Breast epithelium (tissue), 3 donors: ENCODE measurements at regions not wholly inside any gene's neighbourhood (a gene's known extent, or its start where the extent isn't known, plus 50 kb on each side); places are given as distances from the start of the nearest gene placed in this dataset.

Source experiments
- POLR2A ChIP-seq: fragments of 450-650 bp; IDR thresholded peaks from one replicate; pipeline ENCODE4 v1.6.1; 2016; ENCODE audit warnings: antibody characterized with exemption, mild to moderate bottlenecking, moderate library complexity
- TF ChIP-seq, protein P1 (sequence below), 3 donors: fragments of 450-650 bp; IDR thresholded peaks; one replicate each; pipeline ENCODE4 v1.5.1; 2016 to 2017; ENCODE audit warnings: antibody characterized with exemption in 3 of 3, mild to moderate bottlenecking in 3 of 3, moderate library complexity in 3 of 3

DNA sequence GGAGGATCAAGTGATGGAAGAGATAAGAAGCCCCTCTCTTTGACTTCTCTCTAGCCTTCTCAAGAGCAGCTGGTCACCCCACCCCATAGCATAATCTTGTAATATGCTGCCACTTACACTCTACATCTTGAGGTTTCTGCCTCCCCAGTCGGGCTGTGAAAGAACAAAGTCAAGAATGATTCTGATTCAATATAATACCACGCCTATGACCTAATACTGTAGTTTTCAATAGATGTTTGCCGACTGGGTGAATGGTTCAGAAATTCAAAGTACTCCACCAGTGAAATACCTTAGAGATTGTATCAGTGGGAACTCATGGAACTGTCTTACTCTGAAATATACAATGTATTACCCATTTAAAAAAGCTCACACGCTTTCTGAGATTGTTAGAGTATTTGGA is 93.0 kb upstream of the ZFHX3 start:
- TF ChIP-seq, protein P1, sequence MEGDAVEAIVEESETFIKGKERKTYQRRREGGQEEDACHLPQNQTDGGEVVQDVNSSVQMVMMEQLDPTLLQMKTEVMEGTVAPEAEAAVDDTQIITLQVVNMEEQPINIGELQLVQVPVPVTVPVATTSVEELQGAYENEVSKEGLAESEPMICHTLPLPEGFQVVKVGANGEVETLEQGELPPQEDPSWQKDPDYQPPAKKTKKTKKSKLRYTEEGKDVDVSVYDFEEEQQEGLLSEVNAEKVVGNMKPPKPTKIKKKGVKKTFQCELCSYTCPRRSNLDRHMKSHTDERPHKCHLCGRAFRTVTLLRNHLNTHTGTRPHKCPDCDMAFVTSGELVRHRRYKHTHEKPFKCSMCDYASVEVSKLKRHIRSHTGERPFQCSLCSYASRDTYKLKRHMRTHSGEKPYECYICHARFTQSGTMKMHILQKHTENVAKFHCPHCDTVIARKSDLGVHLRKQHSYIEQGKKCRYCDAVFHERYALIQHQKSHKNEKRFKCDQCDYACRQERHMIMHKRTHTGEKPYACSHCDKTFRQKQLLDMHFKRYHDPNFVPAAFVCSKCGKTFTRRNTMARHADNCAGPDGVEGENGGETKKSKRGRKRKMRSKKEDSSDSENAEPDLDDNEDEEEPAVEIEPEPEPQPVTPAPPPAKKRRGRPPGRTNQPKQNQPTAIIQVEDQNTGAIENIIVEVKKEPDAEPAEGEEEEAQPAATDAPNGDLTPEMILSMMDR (IDR thresholded peaks at IDR 0.05): no peak
- TF ChIP-seq POLR2A: no peak
